ENCODE measurements at regions not wholly inside any gene's neighbourhood (a gene's known extent, or its start where the extent isn't known, plus 50 kb on each side); places are given as distances from the start of the nearest gene placed in this dataset.

DNA sequence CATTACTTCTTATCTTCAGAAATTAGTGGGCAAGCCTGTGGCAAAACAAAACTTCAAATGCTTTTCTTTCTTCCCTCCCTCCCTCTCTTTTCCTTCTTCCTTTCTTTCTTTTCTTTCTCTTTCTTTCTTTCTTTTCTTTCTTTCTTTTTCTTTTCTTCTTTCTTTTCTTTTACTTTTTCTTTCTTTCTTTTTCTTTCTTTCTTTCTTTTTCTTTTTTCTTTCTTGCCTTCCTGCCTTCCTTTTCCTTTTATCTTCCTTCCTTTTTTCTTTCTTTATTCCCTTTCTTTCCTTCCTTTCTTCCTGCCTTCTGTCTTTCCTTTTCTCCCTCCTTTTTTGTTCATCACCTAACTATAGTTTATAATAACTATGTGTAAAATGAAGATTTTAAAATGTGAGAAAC is 295.1 kb downstream of the SMOC2 start:
- DNase-seq, result no peak

DNA sequence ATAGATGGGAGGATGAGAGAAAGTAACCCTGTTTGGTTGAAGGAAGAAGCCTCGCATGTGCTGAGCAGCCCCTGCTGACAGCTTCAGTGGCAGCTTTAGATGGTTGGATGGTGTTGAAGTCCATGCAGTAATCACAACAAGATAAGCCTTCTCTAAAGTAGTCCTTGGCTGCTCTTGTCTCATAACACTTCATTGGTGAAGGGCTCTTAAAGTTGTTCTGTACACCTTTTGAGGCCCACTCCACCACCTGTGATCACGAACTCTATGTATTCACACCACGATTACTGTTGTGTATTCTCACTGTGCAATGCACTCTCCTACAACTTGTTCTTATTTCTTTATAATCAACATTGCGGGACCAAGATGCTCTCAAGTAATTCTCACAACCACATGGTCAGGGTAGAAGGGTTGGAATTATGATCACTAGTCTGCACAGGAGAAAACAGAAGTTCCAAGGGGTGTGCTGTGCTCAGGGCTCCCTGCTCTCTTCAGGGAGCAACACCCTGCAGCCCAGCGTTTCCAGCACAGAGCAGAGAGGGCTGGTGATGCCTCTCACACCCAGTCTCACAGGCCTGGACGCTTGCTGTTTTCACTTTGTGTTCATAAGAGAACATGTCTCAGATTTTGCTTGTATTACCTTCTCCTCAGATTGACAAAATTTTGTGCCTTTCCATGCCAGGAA is 294.4 kb downstream of the SMOC2 start:
- DNase-seq, result peak; percentile 54

DNA sequence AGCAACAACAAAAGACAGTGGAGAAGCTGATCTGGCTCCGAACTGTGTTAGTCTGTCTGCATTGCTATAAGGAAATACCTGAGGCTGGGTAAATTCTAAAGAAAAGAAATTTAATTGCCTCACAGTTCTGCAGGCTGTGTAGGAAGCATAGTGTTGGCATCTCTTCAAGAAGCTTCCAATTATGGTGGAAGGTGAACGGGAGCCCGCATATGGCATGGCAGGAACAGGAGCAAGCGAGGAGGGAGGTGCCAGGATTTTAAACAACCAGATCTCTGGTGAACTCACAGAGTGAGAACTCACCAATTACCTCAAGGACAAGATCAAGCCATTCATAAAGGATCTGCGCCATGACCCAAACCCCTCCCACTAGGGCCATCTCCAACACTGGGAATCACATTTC is 293.5 kb downstream of the SMOC2 start:
- no peak for DNase-seq

DNA sequence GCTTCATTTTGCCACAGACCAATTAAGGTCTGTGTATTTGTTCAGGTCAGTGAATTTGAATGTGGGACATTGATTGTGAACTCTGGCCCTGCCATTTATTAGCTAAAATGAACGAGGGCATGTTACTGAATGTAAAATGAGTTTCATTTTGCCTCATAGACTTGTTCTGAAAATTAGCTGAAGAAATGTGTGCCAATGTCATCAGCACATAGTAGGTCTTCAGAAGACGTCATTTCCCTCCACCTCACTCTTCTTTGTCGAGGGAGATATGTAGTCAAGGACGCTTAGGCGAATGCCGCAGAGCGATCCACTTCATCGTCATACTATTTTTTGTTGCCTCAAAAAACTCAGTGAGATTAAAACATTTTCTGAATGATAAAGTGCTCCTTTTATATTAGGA is 291.7 kb downstream of the SMOC2 start:
- DNase-seq, result no peak

DNA sequence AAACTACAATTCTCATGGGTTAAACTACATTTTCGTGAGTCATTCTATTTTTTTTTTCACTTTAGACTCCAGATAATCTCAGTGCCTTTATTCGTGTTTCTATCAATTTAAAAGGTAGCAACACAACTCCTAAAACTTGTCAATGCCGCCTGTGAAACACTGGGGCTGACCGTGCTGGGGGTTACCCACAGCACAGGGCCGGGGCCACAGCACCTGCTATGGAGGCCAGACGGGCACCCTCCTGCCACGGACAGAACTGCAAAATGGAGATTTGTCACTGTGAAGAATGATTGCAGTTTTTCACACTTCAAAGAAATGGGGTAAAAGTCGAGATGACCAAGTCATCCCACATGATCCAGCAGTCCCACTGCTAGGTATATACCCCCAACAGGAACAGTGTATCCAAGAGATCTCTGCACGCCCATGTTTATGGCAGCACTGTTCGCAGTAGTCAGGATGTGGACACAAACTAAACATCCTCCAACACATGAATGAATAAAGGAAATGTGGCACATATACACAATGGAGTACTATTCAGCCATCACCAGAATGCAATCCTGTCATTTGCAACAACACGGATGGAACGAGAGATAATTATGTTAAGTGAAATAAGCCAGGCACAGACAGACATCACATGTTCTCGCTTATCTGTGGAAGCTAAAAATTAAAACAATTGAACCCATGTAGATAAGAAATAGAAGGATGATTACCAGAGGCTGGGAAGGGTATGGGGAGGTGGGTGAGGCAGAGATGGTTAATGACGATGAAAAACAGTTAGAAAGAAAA is 290.1 kb downstream of the SMOC2 start:
- no peak for DNase-seq

DNA sequence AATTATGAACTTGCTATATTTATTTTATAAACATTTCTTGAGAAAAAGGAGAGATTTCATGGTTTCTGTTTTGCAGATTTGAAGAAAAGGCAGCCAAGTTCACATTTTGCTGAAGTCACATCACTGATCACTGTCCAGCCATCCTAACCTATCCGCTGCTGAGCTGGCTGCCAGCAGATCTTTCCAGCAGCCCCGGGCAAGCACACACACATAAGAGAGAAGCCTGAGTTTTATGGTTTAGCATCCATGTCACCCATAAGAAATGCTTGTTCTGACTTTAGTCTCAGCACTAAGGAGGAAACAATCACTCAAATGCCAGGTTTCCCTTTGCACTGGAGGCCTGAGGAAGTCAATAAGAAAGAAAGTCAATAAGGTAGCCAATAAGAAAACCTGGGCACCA is 287.1 kb downstream of the SMOC2 start:
- no peak for DNase-seq

DNA sequence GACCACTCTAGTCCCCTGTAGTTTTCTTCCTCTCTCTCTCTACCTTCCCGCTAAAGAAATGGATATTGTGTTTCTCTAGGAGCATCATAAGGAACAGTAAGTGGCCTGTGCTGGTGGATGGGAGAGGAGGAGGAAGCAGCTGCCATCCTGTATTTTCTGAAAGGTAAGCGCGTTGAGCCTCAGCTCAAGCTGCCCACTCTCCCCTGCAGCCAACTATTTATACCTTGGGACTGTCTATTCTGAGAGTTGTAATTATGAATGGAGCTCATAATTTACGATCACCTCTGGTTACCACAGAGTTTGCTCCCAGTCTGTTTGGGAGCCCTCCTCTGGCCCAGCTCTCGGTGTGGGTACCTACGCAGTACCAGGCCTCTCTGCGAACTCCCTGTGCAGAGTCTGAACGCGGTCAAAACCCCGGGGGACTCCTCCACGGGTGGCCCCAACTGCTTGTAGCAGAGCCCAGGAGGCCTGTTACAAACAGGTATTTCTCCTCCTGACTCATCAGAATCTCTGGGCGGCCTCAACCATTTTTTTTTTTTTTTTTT is 285.4 kb downstream of the SMOC2 start:
- no peak for DNase-seq

DNA sequence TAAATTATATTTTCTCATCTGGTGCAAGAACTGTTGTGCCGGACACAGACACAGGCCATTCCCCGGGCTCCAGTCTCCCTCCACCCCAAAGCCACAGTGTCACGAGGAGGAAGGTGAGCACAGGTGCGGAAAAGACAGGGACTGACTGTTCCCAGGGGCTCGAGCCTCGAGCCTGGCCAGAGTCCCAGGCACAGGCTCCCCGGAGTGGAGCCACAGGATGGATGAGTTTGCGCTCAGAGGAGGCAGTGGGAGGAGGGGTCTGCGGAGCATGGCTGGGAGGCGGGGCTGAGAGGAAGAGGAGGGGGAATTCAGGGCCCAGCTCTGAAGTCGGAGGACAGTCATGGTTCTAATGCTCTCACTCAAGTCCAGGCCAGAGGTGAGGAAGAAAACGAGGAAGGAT is 284.8 kb downstream of the SMOC2 start:
- DNase-seq, result peak; percentile 61

DNA sequence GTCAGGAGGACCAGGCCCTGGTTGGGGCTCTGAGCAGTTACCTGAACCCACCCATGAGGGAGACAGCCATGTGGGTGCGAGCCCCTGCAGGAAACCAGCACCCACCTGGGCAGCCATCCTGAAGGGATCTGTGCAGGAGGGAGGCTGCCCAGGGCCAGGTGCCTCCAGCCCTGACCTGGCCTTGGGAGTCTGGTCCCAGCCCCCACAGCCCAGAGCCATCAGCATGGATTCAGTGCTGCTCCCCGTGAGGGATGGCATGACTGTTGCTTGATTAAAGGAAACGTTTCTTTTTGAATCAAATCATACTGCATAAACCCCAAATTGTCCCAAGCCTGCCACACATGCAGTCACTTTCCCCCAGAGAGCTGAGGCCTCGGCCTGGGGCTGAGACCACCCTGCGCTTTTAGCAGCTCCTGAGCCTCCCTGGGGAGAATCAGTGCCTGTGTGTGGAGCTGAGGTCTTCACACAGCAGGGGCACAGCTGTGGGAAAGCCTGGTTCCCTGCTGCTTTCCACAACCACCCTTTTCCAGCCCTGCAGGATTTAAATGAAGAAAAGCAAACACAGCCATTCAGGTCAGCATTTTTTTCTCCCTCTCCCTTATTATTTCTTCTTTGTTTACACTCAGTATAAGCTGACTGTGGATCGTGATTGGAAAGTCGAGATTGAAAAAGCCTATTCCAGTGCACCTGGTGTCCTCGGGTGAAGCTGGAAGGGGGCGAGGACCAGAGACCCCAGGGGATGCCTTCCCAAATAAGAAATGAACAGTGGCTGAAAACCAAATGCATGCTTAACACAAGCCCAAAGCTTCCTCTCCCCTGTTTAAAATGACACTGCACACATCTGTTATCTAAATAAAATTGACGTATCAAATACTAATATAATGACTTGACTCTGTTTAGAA is 283.9 kb downstream of the SMOC2 start:
- peak; percentile 65 for DNase-seq

DNA sequence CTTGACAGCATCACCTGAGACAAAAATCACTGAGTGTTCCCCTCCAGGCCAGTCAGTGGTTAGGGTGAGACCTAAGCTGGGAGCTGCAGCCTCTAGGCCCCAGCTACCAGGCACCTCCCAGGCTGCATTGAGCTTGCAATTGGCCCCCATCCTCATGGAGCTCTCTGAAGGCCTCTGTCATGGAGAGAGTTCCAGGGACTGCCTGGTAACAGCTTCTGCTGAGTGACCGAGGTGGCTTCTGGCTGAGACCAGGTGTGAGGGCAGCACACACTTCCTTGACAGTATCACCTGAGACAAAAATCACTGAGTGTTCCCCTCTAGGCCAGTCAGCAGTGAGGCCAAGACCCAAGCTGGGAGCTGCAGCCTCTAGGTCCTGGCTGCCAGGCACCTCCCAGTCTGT is 283.0 kb downstream of the SMOC2 start:
- DNase-seq, result no peak

DNA sequence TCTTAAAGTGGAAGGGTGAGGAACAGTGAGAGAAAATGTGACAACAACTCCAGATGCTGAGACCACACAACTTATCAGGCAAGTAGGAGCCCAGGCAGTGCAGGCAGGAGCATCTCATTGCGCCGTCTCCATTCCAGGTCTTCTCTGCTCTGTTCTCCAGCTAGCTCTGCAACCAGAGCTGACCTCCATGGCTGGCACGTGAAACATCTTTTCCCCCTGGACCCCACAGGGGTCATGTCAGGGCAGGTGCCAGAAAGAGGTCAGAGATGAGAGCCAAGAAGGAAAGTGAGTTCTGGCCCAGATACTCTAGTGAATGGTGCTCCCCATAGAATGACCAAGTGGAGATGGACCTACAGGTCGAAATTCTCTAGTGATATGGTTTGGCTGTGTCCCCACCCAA is 281.4 kb downstream of the SMOC2 start:
- no peak for DNase-seq

DNA sequence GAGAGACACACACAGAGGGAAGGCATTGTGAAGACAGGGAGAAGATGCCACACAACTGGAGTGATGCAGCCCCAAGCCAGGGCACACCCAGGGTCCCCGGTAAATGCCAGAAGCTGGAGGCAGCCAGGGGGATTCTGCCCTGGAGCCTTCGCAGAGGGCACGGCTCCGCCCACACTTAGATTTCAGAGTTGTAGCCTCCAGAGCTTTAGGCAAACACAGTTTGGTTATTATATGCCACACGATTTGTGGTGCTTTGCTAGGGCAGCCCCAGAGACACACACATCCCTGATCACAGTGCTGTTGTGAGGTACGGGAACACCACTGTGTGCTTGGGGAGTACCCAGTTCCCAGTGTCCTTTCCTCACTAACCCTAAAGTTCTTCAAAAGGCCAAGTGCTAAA is 280.6 kb downstream of the SMOC2 start:
- DNase-seq, result no peak

DNA sequence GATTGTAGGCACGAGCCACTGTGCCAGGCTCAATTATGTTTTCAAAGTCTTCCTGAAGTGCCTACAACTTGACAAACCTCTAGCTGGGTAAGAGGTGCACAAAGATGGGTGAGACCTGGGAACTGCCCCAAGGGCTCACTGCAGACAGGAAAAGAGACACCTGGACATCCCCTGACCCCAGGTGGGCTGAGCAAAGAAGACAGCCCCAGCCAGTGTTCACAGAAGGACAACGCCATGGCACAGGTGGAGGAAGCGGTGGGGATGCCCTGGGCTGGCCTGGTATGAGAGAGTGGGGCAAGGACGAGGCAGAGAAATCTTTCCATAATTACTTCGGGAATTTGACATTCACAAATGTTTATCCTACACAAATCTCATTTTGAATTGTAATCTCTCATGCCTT is 278.9 kb downstream of the SMOC2 start:
- DNase-seq, result no peak

DNA sequence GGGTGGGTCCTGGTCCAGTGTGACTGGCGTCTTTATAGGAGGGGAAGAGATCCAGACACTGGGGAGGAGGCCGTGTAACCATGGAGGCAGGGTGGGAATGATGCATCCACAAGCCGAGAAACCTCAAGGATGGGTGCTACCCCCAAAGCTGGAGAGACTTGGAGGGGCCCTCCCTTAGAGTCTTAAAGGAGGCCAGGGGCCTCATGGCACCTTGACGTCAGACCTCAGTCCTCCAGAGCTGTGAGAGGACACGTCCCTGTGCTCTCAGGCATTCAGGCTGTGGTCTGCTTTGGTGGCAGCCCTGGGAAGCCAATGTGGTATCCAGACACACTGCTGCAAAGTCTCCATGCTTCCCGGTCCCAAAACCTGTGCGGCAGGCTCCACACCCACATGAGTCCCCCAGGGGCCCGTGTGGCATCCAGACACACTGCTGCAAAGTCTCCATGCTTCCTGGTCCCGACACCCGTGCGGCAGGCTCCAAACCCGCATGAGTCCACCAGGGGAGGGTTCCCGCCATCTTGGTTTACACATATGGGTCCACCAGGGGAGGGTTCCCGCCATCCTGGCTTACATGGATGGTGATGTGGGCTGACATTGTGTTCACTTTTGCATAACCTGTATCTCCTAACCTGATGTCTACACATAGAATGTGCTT is 278.0 kb downstream of the SMOC2 start:
- DNase-seq, result no peak

All from NCI-H345 (cell line).